A549 (cell line): ENCODE measurements at regions not wholly inside any gene's neighbourhood (a gene's known extent, or its start where the extent isn't known, plus 50 kb on each side); places are given as distances from the start of the nearest gene placed in this dataset.

ENCODE experiments used
- CBX8 ChIP-seq: fragments of 200-600 bp; sonication (generic); IDR thresholded peaks from 2 replicates; pipeline ENCODE4 v1.6.1; 2016
- EP300 ChIP-seq, 2 experiments: fragments of >200 bp; sonication (Bioruptor Twin); formaldehyde crosslinking; IDR thresholded peaks; 2 replicates in 1 of 2; 3 replicates in 1 of 2; pipeline ENCODE4 v1.6.1; 2016 to 2017
- ESRRA ChIP-seq: fragments of 150-350 bp; IDR thresholded peaks from 2 replicates; pipeline ENCODE4 v1.6.1; 2014; ENCODE audit warnings: mild to moderate bottlenecking, low read length, borderline replicate concordance
- FOXS1 ChIP-seq: fragments of 250-450 bp; sonication (Bioruptor Pico); IDR thresholded peaks from 2 replicates; pipeline ENCODE4 v1.5.0; 2020; ENCODE audit warnings: mild to moderate bottlenecking, moderate library complexity
- JUN ChIP-seq, 2 experiments: fragments of >200 bp; sonication (Bioruptor Twin); formaldehyde crosslinking; IDR thresholded peaks; 2 replicates in 1 of 2; 3 replicates in 1 of 2; pipeline ENCODE4 v1.6.1; 2016 to 2017
- POLR2A ChIP-seq: IDR thresholded peaks from 2 replicates; pipeline ENCODE4 v1.6.1; 2012; ENCODE audit warnings: mild to moderate bottlenecking, low read length
- RAD21 ChIP-seq, 2 experiments: fragments of >200 bp in 1 of 2; sonication (Bioruptor Twin) in 1 of 2; formaldehyde crosslinking in 1 of 2; IDR thresholded peaks in 1 of 2; conservative IDR thresholded peaks in 1 of 2; 2 replicates in 1 of 2; 3 replicates in 1 of 2; pipeline ENCODE4 v1.6.1; 2012 to 2018; ENCODE audit warnings: inconsistent platforms in 1 of 2
- ZSCAN20 ChIP-seq: fragments of 250-450 bp; sonication (Bioruptor Pico); IDR thresholded peaks from 2 replicates; pipeline ENCODE4 v1.8.0; 2022; ENCODE audit warnings: mild to moderate bottlenecking, moderate library complexity
- TF ChIP-seq, protein P1 (sequence below): fragments of >200 bp; sonication (Bioruptor Twin); formaldehyde crosslinking; IDR thresholded peaks from 3 replicates; pipeline ENCODE4 v1.5.1; 2016
- TF ChIP-seq, protein P2 (sequence below): IDR thresholded peaks from 2 replicates; pipeline ENCODE4 v1.6.1; 2012

DNA sequence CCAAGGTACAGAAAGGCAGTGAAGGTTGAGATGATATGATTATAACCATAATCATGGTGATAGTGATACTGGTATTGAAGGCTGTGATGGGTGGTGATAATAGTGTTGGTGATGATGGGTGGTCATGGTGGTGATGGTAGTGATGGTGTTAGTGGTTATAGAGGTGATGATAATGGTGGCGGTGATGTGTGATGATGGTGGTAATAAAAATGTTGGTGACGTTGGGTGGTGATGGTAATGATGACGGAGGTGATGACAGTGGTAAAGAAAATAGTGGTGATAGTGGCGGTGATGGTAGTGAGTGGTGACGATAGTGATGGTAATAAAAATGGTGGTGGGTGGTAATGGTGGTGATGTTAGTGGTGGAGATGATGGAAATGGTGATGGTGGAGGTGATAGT lies 65.1 kb upstream of the KDM8 start:
- TF ChIP-seq, protein P1, sequence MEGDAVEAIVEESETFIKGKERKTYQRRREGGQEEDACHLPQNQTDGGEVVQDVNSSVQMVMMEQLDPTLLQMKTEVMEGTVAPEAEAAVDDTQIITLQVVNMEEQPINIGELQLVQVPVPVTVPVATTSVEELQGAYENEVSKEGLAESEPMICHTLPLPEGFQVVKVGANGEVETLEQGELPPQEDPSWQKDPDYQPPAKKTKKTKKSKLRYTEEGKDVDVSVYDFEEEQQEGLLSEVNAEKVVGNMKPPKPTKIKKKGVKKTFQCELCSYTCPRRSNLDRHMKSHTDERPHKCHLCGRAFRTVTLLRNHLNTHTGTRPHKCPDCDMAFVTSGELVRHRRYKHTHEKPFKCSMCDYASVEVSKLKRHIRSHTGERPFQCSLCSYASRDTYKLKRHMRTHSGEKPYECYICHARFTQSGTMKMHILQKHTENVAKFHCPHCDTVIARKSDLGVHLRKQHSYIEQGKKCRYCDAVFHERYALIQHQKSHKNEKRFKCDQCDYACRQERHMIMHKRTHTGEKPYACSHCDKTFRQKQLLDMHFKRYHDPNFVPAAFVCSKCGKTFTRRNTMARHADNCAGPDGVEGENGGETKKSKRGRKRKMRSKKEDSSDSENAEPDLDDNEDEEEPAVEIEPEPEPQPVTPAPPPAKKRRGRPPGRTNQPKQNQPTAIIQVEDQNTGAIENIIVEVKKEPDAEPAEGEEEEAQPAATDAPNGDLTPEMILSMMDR: no peak
- TF ChIP-seq EP300 (IDR thresholded peaks at IDR 0.05): no peak
- TF ChIP-seq CBX8: no peak
- no peak for TF ChIP-seq ESRRA
- no peak for TF ChIP-seq RAD21 (conservative IDR thresholded peaks at IDR 0.05 in 1 of 2, IDR thresholded peaks at IDR 0.05 in 1 of 2)
- no peak for TF ChIP-seq JUN (IDR thresholded peaks at IDR 0.05)
- TF ChIP-seq POLR2A: no peak
- TF ChIP-seq, protein P2, sequence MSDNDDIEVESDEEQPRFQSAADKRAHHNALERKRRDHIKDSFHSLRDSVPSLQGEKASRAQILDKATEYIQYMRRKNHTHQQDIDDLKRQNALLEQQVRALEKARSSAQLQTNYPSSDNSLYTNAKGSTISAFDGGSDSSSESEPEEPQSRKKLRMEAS: no peak
- TF ChIP-seq ZSCAN20 (CRISPR knock-in tag): no peak
- no peak for TF ChIP-seq FOXS1 (CRISPR knock-in tag)
